Spleen (tissue), 11 donors: ENCODE measurements at regions not wholly inside any gene's neighbourhood (a gene's known extent, or its start where the extent isn't known, plus 50 kb on each side); places are given as distances from the start of the nearest gene placed in this dataset.

ENCODE experiments used
- DNase-seq: peaks from one replicate; pipeline ENCODE4 v3.0.0-alpha.2; 2020
- H3K27ac ChIP-seq, 8 donors: fragments of 200-600 bp; sonication (generic) in 7 of 8; 1 replicate in 4 of 8; 2 replicates in 4 of 8; pipeline versions ENCODE4 v1.5.0 to v1.8.0; 2016 to 2021; ENCODE audit warnings: inconsistent platforms in 4 of 8, mild to moderate bottlenecking in 4 of 8, moderate library complexity in 1 of 8
- H3K27me3 ChIP-seq, 7 donors: fragments of 200-600 bp; sonication (generic) in 6 of 7; replicated peaks in 1 of 7; 1 replicate in 4 of 7; 2 replicates in 3 of 7; pipeline versions ENCODE4 v1.5.0 to v1.8.0; 2016 to 2021; ENCODE audit warnings: inconsistent platforms in 3 of 7, mild to moderate bottlenecking in 1 of 7
- H3K36me3 ChIP-seq, 6 donors: fragments of 200-600 bp; sonication (generic) in 5 of 6; 1 replicate in 4 of 6; 2 replicates in 2 of 6; pipeline versions ENCODE4 v1.5.0 to v1.8.0; 2016 to 2021; ENCODE audit warnings: inconsistent platforms in 2 of 6
- H3K4me1 ChIP-seq, 6 donors: fragments of 200-600 bp; sonication (generic) in 5 of 6; 1 replicate in 3 of 6; 2 replicates in 3 of 6; pipeline versions ENCODE4 v1.5.0 to v1.8.0; 2016 to 2021; ENCODE audit warnings: inconsistent platforms in 3 of 6
- H3K4me3 ChIP-seq, 8 donors: fragments of 200-600 bp; sonication (generic) in 7 of 8; 1 replicate in 4 of 8; 2 replicates in 4 of 8; pipeline versions ENCODE4 v1.5.0 to v1.8.0; 2016 to 2021; ENCODE audit warnings: inconsistent platforms in 4 of 8, mild to moderate bottlenecking in 4 of 8, moderate library complexity in 2 of 8
- H3K9me3 ChIP-seq, 8 donors: fragments of 200-600 bp; sonication (generic) in 7 of 8; 1 replicate in 4 of 8; 2 replicates in 4 of 8; pipeline versions ENCODE4 v1.5.0 to v1.8.0; 2016 to 2021; ENCODE audit warnings: inconsistent platforms in 4 of 8
- POLR2A ChIP-seq, 3 donors: fragments of 450-650 bp; IDR thresholded peaks; one replicate each; pipeline ENCODE4 v1.5.1; 2017; ENCODE audit warnings: antibody characterized with exemption in 3 of 3, mild to moderate bottlenecking in 1 of 3
- POLR2AphosphoS5 ChIP-seq, 3 donors: sonication (generic); formaldehyde crosslinking; IDR thresholded peaks; one replicate each; pipeline ENCODE4 v1.5.1; 2017; ENCODE audit warnings: antibody characterized with exemption in 3 of 3
- WGBS, 5 donors: extraction: QIAGEN DNeasy Blood & Tissue Kit in 3 of 5; methylation state at CpG; one replicate each; pipeline versions ENCODE4 v1.1.5 to v1.1.7; 2013 to 2018; 5-methylcytosine and 5-hydroxymethylcytosine counted together
- intact Hi-C: fragments of 100-400 bp; cut with DNase I; formaldehyde crosslinking; loops from one replicate; pipeline ENCODE4 v1.15.0; 2023; ENCODE audit warnings: low total_unique reads
- TF ChIP-seq, protein P1 (sequence below), 11 experiments: fragments of 200-600 bp in 7 of 11; fragments of 450-650 bp in 4 of 11; sonication (generic) in 4 of 11; IDR thresholded peaks in 8 of 11; conservative IDR thresholded peaks in 3 of 11; 1 replicate in 7 of 11; 2 replicates in 4 of 11; pipeline versions ENCODE4 v1.4.0 to v1.8.0; 2016 to 2021; ENCODE audit warnings: antibody characterized with exemption in 11 of 11, inconsistent platforms in 4 of 11, mild to moderate bottlenecking in 1 of 11
- donor health status: healthy with polysubstance abuse.
- donor health status: DM: no; HTN: no; CAD: no; lungs with moderate emphysema.
- donor health status: DM: no; HTN: no; CAD: no.
- donor health status: Bipolar disorder and iron deficiency.
- donor health status: healthy.
- donor health status: DM: no; HTN: no; CAD: no.
- donor health status: DM: yes; HTN: yes; CAD: no.

DNA sequence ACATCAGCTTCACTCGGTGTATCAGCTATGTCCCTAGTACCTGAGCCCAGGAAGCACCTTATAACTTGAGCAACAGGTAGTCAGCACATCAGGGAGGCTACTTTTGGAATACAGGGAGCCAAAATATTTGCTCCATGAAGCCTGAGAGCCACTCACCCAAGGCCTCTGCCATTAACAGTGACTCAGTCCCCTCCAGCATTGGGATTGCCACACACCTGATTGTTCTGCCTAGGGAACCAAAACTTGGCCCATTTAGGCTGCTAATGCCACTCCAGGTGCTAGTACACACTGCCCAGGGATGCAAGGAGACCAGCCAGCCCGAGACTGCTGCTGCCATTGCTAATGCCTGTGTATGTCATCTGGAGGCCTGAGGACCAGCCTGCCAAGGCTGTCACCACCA lies 773.6 kb upstream of the TENM4 start:
- TF ChIP-seq POLR2AphosphoS5 (IDR thresholded peaks at IDR 0.05) (no peak), POLR2A (IDR thresholded peaks at IDR 0.05) (no peak)
- TF ChIP-seq, protein P1, sequence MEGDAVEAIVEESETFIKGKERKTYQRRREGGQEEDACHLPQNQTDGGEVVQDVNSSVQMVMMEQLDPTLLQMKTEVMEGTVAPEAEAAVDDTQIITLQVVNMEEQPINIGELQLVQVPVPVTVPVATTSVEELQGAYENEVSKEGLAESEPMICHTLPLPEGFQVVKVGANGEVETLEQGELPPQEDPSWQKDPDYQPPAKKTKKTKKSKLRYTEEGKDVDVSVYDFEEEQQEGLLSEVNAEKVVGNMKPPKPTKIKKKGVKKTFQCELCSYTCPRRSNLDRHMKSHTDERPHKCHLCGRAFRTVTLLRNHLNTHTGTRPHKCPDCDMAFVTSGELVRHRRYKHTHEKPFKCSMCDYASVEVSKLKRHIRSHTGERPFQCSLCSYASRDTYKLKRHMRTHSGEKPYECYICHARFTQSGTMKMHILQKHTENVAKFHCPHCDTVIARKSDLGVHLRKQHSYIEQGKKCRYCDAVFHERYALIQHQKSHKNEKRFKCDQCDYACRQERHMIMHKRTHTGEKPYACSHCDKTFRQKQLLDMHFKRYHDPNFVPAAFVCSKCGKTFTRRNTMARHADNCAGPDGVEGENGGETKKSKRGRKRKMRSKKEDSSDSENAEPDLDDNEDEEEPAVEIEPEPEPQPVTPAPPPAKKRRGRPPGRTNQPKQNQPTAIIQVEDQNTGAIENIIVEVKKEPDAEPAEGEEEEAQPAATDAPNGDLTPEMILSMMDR (IDR thresholded peaks at IDR 0.05 in 8 of 11, conservative IDR thresholded peaks at IDR 0.05 in 3 of 11) = no peak
- intact Hi-C loops = no loop called here
- WGBS, 5 donors = 56 to 78% (median 67%) methylated on average over 2 of the region's 2 CpGs
- H3K27me3 ChIP-seq = no peaks in the 10 kb centered on the region
- no peaks in the 10 kb centered on the region for H3K36me3 ChIP-seq
- DNase-seq = no peak
- peaks cover 0 to 26% (median 6%) of the 10 kb centered on the region in 8 donors for H3K9me3 ChIP-seq
- H3K27ac ChIP-seq = no peak overlapping the region
- H3K4me3 ChIP-seq = no peak overlapping the region
- H3K4me1 ChIP-seq = no peaks in the 10 kb centered on the region

DNA sequence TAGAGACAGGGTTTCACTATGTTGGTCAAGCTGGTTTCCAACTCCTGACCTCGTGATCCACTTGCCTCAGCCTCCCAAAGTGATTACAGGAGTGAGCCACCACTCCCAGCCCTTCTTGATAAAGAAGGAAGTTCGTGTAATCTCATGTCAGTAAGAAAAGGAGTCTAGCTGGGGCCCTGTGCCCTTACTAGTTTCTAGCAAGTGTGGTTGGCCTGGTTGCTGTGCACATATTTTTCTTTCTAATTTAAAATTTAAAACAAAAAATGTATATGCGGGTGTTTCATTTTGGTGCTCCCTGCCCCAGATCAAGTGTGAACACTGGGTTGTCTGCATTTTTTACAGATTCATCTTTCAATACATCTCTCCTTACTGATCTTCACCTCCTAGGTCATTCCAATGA lies 770.8 kb upstream of the TENM4 start:
- TF ChIP-seq POLR2A (IDR thresholded peaks at IDR 0.05) (no peak), POLR2AphosphoS5 (IDR thresholded peaks at IDR 0.05) (no peak)
- TF ChIP-seq, protein P1 (IDR thresholded peaks at IDR 0.05 in 8 of 11, conservative IDR thresholded peaks at IDR 0.05 in 3 of 11) = no peak
- WGBS, 5 donors = 46 to 54% (median 49%) methylated on average over 3 of the region's 3 CpGs

DNA sequence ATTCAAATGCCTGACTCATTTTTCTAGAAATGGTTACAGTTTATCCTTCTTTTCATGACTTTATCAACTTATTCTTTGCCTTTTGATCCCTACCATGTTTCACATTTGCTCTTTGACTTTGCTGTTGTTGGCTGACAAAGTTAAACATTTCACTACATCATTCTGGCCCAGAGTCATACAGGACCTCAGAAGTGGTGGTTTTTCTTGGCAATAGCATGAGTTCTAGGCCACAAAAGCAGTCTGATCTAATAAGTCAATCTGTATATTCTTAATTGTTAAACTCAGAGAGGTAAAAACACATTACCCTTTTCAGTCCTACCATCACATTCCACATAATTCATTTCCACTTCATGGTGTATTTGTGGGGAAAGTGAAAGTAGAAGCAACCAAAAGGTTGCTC lies 763.2 kb upstream of the TENM4 start:
- H3K9me3 ChIP-seq = no peaks in the 10 kb centered on the region

More for the DNA sequence above, 770.8 kb upstream of the TENM4 start:
- no peaks in the 10 kb centered on the region for H3K36me3 ChIP-seq
- no peaks in the 10 kb centered on the region for H3K27me3 ChIP-seq
- no peaks in the 10 kb centered on the region for H3K4me1 ChIP-seq
- DNase-seq = no peak
- H3K4me3 ChIP-seq = no peak overlapping the region
- intact Hi-C loops = no loop called here
- H3K9me3 ChIP-seq = peaks cover 0 to 26% (median 6%) of the 10 kb centered on the region in 8 donors
- H3K27ac ChIP-seq = no peak overlapping the region

DNA sequence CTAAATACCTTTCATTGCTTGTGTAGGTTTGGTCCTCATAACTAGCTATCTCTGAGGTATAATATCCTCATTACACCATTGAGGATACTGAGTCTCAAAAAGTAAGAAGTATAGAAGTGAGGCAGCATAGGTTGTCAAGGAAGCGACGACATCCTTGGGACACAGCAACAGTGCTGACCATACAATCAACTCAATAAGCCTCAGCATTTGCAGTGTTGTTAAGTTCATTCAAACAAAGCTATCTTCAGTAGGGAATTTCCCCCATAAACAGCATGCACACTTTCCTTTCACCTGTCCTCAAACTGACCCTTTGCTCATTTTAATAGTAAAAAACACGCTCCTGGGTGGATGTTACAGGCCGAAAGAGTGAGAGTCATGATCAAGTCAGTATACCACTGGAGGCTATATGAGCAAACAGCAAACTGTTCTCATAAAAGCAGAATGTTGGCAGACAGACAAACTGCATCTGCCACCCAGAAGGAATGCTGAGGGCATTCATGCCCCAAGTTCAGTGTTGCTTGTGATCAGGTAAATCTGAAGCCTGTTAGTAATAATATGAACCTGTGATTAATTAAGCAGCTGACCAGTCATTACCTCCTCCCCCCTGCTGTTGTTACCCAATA lies 756.2 kb upstream of the TENM4 start:
- WGBS, 5 donors = 70 to 93% (median 87%) methylated on average over 4 of the region's 4 CpGs

More for the DNA sequence above, 763.2 kb upstream of the TENM4 start:
- no peaks in the 10 kb centered on the region for H3K36me3 ChIP-seq
- no peaks in the 10 kb centered on the region for H3K27me3 ChIP-seq
- intact Hi-C loops = no loop called here
- TF ChIP-seq POLR2A (IDR thresholded peaks at IDR 0.05) (no peak), POLR2AphosphoS5 (IDR thresholded peaks at IDR 0.05) (no peak)
- TF ChIP-seq, protein P1 (IDR thresholded peaks at IDR 0.05 in 8 of 11, conservative IDR thresholded peaks at IDR 0.05 in 3 of 11) = no peak
- DNase-seq = no peak
- no peaks in the 10 kb centered on the region for H3K4me1 ChIP-seq
- H3K4me3 ChIP-seq = no peak overlapping the region
- no peak overlapping the region for H3K27ac ChIP-seq

More for the DNA sequence above, 756.2 kb upstream of the TENM4 start:
- Histone ChIP-seq H3K4me3 (no peak overlapping the region), H3K9me3 (no peaks in the 10 kb centered on the region), H3K36me3 (no peaks in the 10 kb centered on the region), H3K27ac (no peak overlapping the region), H3K4me1 (no peaks in the 10 kb centered on the region), H3K27me3 (no peaks in the 10 kb centered on the region)
- TF ChIP-seq POLR2AphosphoS5 (IDR thresholded peaks at IDR 0.05) (no peak), POLR2A (IDR thresholded peaks at IDR 0.05) (no peak)
- TF ChIP-seq, protein P1 (IDR thresholded peaks at IDR 0.05 in 8 of 11, conservative IDR thresholded peaks at IDR 0.05 in 3 of 11) = no peak
- intact Hi-C loops = no loop called here
- no peak for DNase-seq
